ENCODE measurements at regions not wholly inside any gene's neighbourhood (a gene's known extent, or its start where the extent isn't known, plus 50 kb on each side); places are given as distances from the start of the nearest gene placed in this dataset.

- no peaks in the 10 kb centered on the region for H3K4me1 Mint-ChIP-seq (ENCODE audit: low read depth)
- H3K36me3 Mint-ChIP-seq (ENCODE audit: low read depth), result no peaks in the 10 kb centered on the region
- no peak for DNase-seq (ENCODE audit: low spot score)
- intact Hi-C loops (cut with micrococcal nuclease), result no loop called here
- no peak overlapping the region for H3K27ac Mint-ChIP-seq
- H3K27me3 Mint-ChIP-seq (ENCODE audit: insufficient read depth), result peaks cover 2% of the 10 kb centered on the region
- H3K9me3 Mint-ChIP-seq, result no peaks in the 10 kb centered on the region
- H3K4me3 Mint-ChIP-seq, result no peak overlapping the region
Measured at GRCh38 chr1:13901039-13901438, 201.1 kb downstream of the PRDM2 start.

DNA sequence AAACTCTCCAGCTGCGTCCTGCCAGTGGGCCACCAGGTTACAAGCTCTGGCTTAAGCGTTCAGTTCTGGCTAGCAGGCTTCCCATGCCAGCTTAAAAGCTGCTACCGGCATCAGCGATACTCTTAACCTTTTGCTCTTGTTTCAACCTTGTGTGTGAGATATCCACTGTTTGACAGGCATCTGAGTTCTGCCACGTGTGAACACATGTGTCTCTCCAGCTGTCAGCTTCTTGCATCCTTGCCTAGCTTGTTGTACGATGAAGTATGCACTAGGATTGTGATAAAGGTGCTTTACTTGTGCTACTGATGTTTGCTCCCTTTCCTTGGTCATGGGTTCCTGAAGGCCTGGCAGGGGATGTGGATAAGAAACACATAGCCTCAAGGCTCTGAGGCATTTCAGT lies 201.6 kb downstream of the PRDM2 start:
- Mint-ChIP-seq H3K9me3 (no peaks in the 10 kb centered on the region), H3K4me3 (no peak overlapping the region), H3K27ac (no peak overlapping the region), H3K36me3 (ENCODE audit: low read depth) (no peaks in the 10 kb centered on the region), H3K27me3 (ENCODE audit: insufficient read depth) (peaks cover 5% of the 10 kb centered on the region), H3K4me1 (ENCODE audit: low read depth) (no peaks in the 10 kb centered on the region)
- DNase-seq (ENCODE audit: low spot score), result no peak
- intact Hi-C loops (cut with micrococcal nuclease), result no loop called here

GRCh38 chr1:13908128-13908527 lies 208.1 kb downstream of the PRDM2 start:
- Mint-ChIP-seq H3K27me3 (ENCODE audit: insufficient read depth) (peaks cover 5% of the 10 kb centered on the region), H3K4me3 (no peak overlapping the region), H3K9me3 (no peaks in the 10 kb centered on the region), H3K4me1 (ENCODE audit: low read depth) (no peaks in the 10 kb centered on the region), H3K36me3 (ENCODE audit: low read depth) (no peaks in the 10 kb centered on the region), H3K27ac (no peak overlapping the region)
- intact Hi-C loops (cut with micrococcal nuclease), result no loop called here
- no peak for DNase-seq (ENCODE audit: low spot score)

DNA sequence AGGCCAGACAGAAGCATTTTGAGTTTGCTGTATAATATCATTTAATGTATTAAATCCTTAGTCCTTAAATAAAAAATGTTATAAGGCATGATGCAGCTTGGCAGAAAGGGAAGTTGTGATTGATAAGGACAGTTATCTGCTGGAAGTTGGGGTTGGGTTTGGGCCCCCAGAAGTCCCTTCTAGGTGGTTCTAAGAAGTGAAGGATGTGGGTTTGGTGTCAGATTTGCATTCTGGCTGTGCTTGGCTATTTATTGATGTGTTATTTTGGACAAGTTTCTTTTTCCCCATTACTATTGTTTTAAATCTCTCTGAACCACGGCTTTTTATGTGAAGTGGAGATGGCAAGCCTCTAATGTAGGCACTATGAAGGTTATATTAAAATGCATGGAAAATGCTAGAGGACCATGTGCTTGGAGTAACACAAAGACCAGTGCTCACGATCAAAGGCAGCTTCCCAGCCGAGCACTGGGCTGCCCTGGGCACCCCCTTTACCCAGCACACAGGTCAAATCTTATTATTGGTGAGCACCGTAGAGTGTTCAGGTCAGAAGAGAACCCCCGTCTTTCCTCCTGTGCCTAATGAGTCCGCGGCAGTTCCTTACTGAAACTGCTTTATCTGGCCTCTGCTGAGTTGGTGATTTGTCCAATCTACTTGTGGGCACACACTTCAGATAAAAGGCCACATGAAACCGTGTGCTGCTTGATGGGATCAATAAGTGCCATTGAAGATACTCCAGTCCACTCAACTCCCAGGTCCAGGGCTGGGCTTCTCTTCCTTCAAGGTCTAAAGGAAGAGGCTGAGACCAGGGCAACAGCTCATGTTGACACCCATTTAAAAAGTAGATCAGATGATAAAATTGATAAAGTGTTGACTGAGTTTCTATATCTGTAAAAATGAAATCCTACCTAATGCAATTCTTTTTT lies 212.0 kb downstream of the PRDM2 start:
- Mint-ChIP-seq H3K27ac (no peak overlapping the region), H3K27me3 (ENCODE audit: insufficient read depth) (peaks cover 3% of the 10 kb centered on the region), H3K9me3 (no peaks in the 10 kb centered on the region), H3K4me1 (ENCODE audit: low read depth) (no peaks in the 10 kb centered on the region), H3K4me3 (no peak overlapping the region), H3K36me3 (ENCODE audit: low read depth) (no peaks in the 10 kb centered on the region)
- intact Hi-C loops (cut with micrococcal nuclease), result no loop called here
- DNase-seq (ENCODE audit: low spot score), result no peak

GRCh38 chr1:13913396-13913795 lies 213.4 kb downstream of the PRDM2 start:
- H3K4me1 Mint-ChIP-seq (ENCODE audit: low read depth), result no peaks in the 10 kb centered on the region
- H3K27ac Mint-ChIP-seq, result no peak overlapping the region
- H3K27me3 Mint-ChIP-seq (ENCODE audit: insufficient read depth), result peaks cover 3% of the 10 kb centered on the region
- H3K9me3 Mint-ChIP-seq, result no peaks in the 10 kb centered on the region
- H3K4me3 Mint-ChIP-seq, result no peak overlapping the region
- no peaks in the 10 kb centered on the region for H3K36me3 Mint-ChIP-seq (ENCODE audit: low read depth)
- DNase-seq (ENCODE audit: low spot score), result no peak
- intact Hi-C loops (cut with micrococcal nuclease), result no loop called here

DNA sequence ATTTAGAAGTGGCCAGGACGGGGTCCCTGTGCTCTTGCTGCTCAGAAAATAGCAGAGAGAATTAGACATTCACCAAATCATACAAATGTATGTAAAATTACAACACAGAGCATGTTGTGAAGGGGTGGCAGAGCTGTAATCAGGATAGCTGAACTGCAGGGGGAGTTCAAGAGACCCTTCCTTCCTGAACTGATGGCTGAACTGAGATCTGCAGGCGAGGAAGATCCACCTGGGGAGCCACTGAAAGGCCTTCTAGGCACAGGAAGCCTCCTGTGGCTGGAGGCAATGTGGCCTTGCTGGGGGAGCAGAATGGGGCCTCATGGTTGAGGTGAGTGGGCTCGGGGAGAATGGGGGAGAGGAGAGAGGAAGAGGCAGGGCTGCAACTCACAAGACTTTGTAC lies 216.5 kb downstream of the PRDM2 start:
- no peaks in the 10 kb centered on the region for H3K4me1 Mint-ChIP-seq (ENCODE audit: low read depth)
- intact Hi-C loops (cut with micrococcal nuclease), result no loop called here
- H3K27me3 Mint-ChIP-seq (ENCODE audit: insufficient read depth), result peaks cover 3% of the 10 kb centered on the region
- H3K27ac Mint-ChIP-seq, result no peak overlapping the region
- DNase-seq (ENCODE audit: low spot score), result no peak
- no peaks in the 10 kb centered on the region for H3K36me3 Mint-ChIP-seq (ENCODE audit: low read depth)
- H3K9me3 Mint-ChIP-seq, result no peaks in the 10 kb centered on the region
- no peak overlapping the region for H3K4me3 Mint-ChIP-seq

DNA sequence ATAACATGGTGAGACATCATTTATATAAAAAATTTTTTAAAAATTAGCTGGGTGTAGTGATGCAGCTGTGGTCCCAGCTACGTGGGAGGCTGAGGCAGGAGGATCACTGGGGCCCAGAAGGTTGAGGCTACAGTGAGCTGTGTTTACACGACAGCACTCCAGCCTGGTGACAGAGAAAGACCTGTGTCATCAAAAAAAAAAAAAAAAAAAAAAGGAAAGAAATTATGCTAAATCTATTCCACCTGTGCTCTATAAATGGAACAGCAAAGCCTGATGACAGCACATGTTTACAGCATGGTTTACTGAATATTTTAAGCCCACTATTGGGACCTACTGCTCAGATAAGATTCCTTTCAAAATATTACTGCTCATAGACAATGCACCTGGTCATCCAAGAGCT lies 217.6 kb downstream of the PRDM2 start:
- no peaks in the 10 kb centered on the region for H3K9me3 Mint-ChIP-seq
- no peaks in the 10 kb centered on the region for H3K36me3 Mint-ChIP-seq (ENCODE audit: low read depth)
- H3K27me3 Mint-ChIP-seq (ENCODE audit: insufficient read depth), result peaks cover 3% of the 10 kb centered on the region
- intact Hi-C loops (cut with micrococcal nuclease), result no loop called here
- no peak for DNase-seq (ENCODE audit: low spot score)
- no peaks in the 10 kb centered on the region for H3K4me1 Mint-ChIP-seq (ENCODE audit: low read depth)
- H3K27ac Mint-ChIP-seq, result no peak overlapping the region
- H3K4me3 Mint-ChIP-seq, result no peak overlapping the region

DNA sequence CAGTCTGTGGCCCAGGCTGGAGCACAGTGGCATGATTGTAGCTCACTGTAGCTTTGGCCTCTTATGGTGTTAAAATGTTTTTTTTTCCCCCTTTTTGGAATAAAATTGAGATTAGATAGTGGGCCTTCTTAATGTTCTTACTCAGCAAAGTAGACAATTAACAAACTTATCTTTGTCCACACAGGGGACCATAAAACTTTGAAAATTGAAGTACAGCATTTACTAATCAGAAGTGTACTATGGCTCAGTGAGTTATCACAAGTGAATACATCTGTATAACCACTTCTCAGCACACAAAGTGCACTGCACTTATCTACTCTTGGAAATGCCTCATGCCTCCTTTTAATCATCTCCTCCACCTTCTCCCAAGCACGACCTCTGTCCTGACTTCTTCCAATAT lies 218.9 kb downstream of the PRDM2 start:
- H3K27ac Mint-ChIP-seq, result no peak overlapping the region
- no peaks in the 10 kb centered on the region for H3K9me3 Mint-ChIP-seq
- H3K36me3 Mint-ChIP-seq (ENCODE audit: low read depth), result no peaks in the 10 kb centered on the region
- H3K27me3 Mint-ChIP-seq (ENCODE audit: insufficient read depth), result peaks cover 3% of the 10 kb centered on the region
- no peak for DNase-seq (ENCODE audit: low spot score)
- intact Hi-C loops (cut with micrococcal nuclease), result no loop called here
- H3K4me3 Mint-ChIP-seq, result no peak overlapping the region
- no peaks in the 10 kb centered on the region for H3K4me1 Mint-ChIP-seq (ENCODE audit: low read depth)

DNA sequence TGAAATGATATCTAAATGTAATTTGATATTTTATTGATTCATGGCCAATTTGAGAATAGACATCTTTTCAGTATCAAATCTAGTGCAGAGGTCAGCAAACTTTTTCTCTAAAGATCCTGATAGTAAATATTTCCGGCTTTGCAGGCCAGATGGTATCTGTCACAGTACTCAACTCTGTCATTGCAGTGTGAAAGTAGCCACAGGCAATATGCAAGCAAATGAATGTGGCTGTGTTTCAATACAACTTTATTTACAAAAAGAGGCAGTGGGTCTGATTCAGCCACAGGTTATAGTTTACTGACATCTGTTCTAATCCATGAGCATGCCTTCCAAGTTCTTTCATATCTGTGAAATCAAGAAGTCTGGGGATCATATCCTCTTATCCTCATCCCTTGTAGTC lies 221.2 kb downstream of the PRDM2 start:
- H3K4me1 Mint-ChIP-seq (ENCODE audit: low read depth), result no peaks in the 10 kb centered on the region
- no peaks in the 10 kb centered on the region for H3K36me3 Mint-ChIP-seq (ENCODE audit: low read depth)
- H3K27me3 Mint-ChIP-seq (ENCODE audit: insufficient read depth), result peaks cover 3% of the 10 kb centered on the region
- H3K27ac Mint-ChIP-seq, result no peak overlapping the region
- H3K9me3 Mint-ChIP-seq, result no peaks in the 10 kb centered on the region
- intact Hi-C loops (cut with micrococcal nuclease), result no loop called here
- H3K4me3 Mint-ChIP-seq, result no peak overlapping the region
- DNase-seq (ENCODE audit: low spot score), result no peak

DNA sequence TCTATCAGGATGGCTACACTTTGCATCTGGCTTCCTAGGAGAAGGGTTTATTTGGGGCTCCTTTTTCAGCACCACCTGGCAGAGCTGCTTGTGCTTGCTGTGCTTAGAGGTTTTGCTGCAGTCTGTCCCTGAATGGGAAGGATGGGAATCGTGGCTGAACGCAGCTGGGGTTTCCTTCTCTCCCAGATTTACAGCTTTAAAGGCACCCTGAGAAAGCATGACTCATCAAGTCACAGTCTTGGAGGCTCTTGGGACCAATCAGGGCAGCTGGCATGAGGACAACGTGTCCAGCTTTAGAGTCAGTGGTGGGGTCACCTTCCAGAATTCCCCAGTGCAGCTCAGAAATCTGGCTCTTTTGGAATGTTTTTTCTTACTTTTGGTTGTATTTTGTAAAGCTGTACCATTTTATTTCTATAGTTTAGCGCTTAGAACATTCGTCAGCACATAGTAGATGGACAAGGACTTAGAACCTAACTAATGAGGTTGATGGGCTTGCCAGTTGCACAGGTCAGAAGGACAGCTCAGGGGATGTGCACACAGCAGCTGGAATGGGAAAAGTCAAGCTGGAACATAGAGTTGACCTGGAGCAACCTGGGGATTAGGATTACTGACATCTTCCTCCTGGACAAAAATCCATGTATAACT lies 222.6 kb downstream of the PRDM2 start:
- H3K9me3 Mint-ChIP-seq, result no peaks in the 10 kb centered on the region
- H3K27ac Mint-ChIP-seq, result no peak overlapping the region
- intact Hi-C loops (cut with micrococcal nuclease), result no loop called here
- no peaks in the 10 kb centered on the region for H3K4me1 Mint-ChIP-seq (ENCODE audit: low read depth)
- H3K4me3 Mint-ChIP-seq, result no peak overlapping the region
- no peaks in the 10 kb centered on the region for H3K27me3 Mint-ChIP-seq (ENCODE audit: insufficient read depth)
- H3K36me3 Mint-ChIP-seq (ENCODE audit: low read depth), result no peaks in the 10 kb centered on the region
- no peak for DNase-seq (ENCODE audit: low spot score)

- DNase-seq (ENCODE audit: low spot score), result no peak
- H3K36me3 Mint-ChIP-seq (ENCODE audit: low read depth), result no peaks in the 10 kb centered on the region
- no peaks in the 10 kb centered on the region for H3K27me3 Mint-ChIP-seq (ENCODE audit: insufficient read depth)
- intact Hi-C loops (cut with micrococcal nuclease), result no loop called here
- H3K4me1 Mint-ChIP-seq (ENCODE audit: low read depth), result no peaks in the 10 kb centered on the region
- H3K4me3 Mint-ChIP-seq, result no peak overlapping the region
- H3K9me3 Mint-ChIP-seq, result no peaks in the 10 kb centered on the region
- H3K27ac Mint-ChIP-seq, result no peak overlapping the region
Measured at GRCh38 chr1:13926556-13926955, 226.6 kb downstream of the PRDM2 start.

DNA sequence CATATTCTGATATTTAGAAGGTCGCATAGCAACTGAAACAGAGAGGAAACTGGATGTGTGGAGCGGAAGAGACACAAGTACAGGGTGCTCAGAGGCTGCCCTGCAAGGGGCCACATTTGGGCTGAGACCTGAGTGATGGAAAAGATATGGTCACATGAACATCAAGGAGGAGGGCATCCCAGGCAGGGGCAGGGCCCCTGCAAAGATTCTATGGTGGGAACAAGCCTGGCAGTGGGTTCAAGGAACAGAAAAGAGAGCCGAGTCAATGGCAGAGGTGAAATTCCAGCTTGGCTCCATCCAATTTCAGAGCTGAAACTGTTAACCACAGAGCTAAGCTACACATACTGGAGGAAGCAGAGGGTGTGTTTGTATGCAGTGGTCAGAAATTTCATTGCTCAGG lies 227.7 kb downstream of the PRDM2 start:
- intact Hi-C loops (cut with micrococcal nuclease), result no loop called here
- Mint-ChIP-seq H3K4me3 (no peak overlapping the region), H3K27me3 (ENCODE audit: insufficient read depth) (no peaks in the 10 kb centered on the region), H3K36me3 (ENCODE audit: low read depth) (no peaks in the 10 kb centered on the region), H3K9me3 (no peaks in the 10 kb centered on the region), H3K4me1 (ENCODE audit: low read depth) (no peaks in the 10 kb centered on the region), H3K27ac (no peak overlapping the region)
- DNase-seq (ENCODE audit: low spot score), result no peak

DNA sequence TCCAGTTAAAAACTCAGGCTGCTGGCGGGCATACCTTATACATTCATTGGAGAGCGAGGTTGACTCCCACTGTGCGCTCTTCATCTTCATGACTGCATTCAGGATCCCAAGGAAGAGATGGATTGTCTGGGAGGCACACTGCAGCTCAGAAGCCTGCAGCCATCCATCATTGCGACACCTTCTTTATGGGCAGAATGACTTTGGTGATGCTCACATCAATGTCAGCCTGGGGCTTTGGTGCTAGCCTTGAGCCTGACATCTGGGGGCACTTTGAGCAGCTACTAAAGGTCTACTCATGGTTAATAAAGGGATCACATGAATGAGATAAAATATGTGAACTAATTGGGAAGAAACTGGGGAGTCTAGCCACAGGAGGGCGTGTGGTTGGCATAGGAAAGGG lies 229.3 kb downstream of the PRDM2 start:
- intact Hi-C loops (cut with micrococcal nuclease), result no loop called here
- Mint-ChIP-seq H3K27ac (no peak overlapping the region), H3K36me3 (ENCODE audit: low read depth) (no peaks in the 10 kb centered on the region), H3K4me1 (ENCODE audit: low read depth) (no peaks in the 10 kb centered on the region), H3K4me3 (no peak overlapping the region), H3K9me3 (no peaks in the 10 kb centered on the region), H3K27me3 (ENCODE audit: insufficient read depth) (no peaks in the 10 kb centered on the region)
- DNase-seq (ENCODE audit: low spot score), result no peak

Data from activated T-helper 1 cell treated with anti-CD3 and anti-CD28 coated beads, Interleukin-12 subunit alpha, Interleukin-12 subunit beta, Interleukin-2, Interleukin-4 antibody, amounts not matched to agents 30 ng/mL and 10 ng/mL and 1 ng/mL, durations not matched to agents 14 hours and 24 hours and 36 hours (primary cell).